DND-41 (cell line): ENCODE measurements at regions not wholly inside any gene's neighbourhood (a gene's known extent, or its start where the extent isn't known, plus 50 kb on each side); places are given as distances from the start of the nearest gene placed in this dataset.

Experiments used
- ATAC-seq: fragments of 200-7000 bp; cut with Tn5 transposase; 3 replicates; pipeline ENCODE4 v1.9.1; 2021; ENCODE audit warnings: low read depth; ENCODE audit not compliant: insufficient read depth
- DNase-seq: peaks from one replicate; pipeline ENCODE4 v3.0.0-alpha.2; 2020
- H2AFZ ChIP-seq: 2 replicates; pipeline ENCODE4 v1.6.0; 2012; ENCODE audit warnings: low read depth, low read length
- H3K27ac ChIP-seq: 2 replicates; pipeline ENCODE4 v1.5.1; 2012; ENCODE audit warnings: low read length, inconsistent platforms
- H3K27me3 ChIP-seq: fragments of 200-600 bp; sonication (generic); 2 replicates; pipeline ENCODE4 v1.6.0; 2012; ENCODE audit warnings: low read length, mild to moderate bottlenecking, inconsistent platforms; ENCODE audit not compliant: insufficient read depth, poor library complexity
- H3K36me3 ChIP-seq: 2 replicates; pipeline ENCODE4 v1.5.1; 2012; ENCODE audit warnings: low read length, inconsistent platforms; ENCODE audit not compliant: insufficient read depth
- H3K4me1 ChIP-seq: 2 replicates; pipeline ENCODE4 v1.5.1; 2012; ENCODE audit warnings: mild to moderate bottlenecking, low read length; ENCODE audit not compliant: insufficient read depth
- H3K4me2 ChIP-seq: 2 replicates; pipeline ENCODE4 v1.6.0; 2012; ENCODE audit warnings: mild to moderate bottlenecking, moderate library complexity, low read length, inconsistent platforms; ENCODE audit not compliant: insufficient read depth
- H3K4me3 ChIP-seq, 2 experiments: fragments of 200-600 bp in 1 of 2; shearing (Covaris generic) in 1 of 2; 2 replicates each; pipeline ENCODE4 v1.5.1; 2012 to 2016; ENCODE audit warnings: inconsistent platforms in 2 of 2, low read length in 2 of 2, mild to moderate bottlenecking in 2 of 2, low read depth in 1 of 2, moderate library complexity in 1 of 2
- H3K79me2 ChIP-seq: 2 replicates; pipeline ENCODE4 v1.6.0; 2012; ENCODE audit warnings: low read length, inconsistent platforms; ENCODE audit not compliant: insufficient read depth
- H3K9ac ChIP-seq: 2 replicates; pipeline ENCODE4 v1.6.0; 2012; ENCODE audit warnings: low read depth, mild to moderate bottlenecking, inconsistent platforms, low read length, moderate library complexity
- H3K9me3 ChIP-seq: 2 replicates; pipeline ENCODE4 v1.5.1; 2012; ENCODE audit warnings: low read length, moderate library complexity, mild to moderate bottlenecking, inconsistent platforms; ENCODE audit not compliant: insufficient read depth, severe bottlenecking
- H4K20me1 ChIP-seq: 2 replicates; pipeline ENCODE4 v1.6.0; 2012; ENCODE audit warnings: low read length; ENCODE audit not compliant: insufficient read depth
- EZH2 ChIP-seq: IDR thresholded peaks from 3 replicates; pipeline ENCODE4 v1.6.1; 2012; ENCODE audit warnings: borderline replicate concordance, low read depth, mild to moderate bottlenecking, moderate library complexity, low read length, inconsistent platforms; ENCODE audit not compliant: severe bottlenecking
- TF ChIP-seq, protein P1 (sequence below): IDR thresholded peaks from 2 replicates; pipeline ENCODE4 v1.5.1; 2012; ENCODE audit warnings: borderline replicate concordance, low read length, moderate library complexity, mild to moderate bottlenecking; ENCODE audit not compliant: poor library complexity, severe bottlenecking; ENCODE audit errors: extremely low read depth

DNA sequence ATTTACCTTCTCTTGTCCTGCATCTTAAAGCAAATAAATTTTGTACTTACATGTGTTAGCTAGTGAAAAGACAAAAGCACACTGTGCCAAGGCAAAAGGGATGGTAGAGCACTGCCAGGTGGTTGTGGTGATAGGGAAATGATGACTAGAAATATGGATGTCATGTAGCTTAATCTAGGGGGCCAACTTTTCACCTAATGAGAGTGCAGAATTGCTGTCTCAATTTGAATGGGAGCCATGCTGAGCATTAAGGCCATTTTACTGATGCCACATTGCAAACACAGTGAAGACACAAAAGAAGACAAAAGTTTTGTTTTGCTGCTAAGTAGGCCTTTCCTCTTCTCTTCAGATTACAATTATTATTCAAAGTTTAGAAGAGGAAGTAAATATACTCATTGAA lies 274.7 kb downstream of the PDCD6IP start:
- Histone ChIP-seq H4K20me1 (no peaks in the 10 kb centered on the region), H3K4me3 (no peak overlapping the region), H3K4me1 (peaks cover 10% of the 10 kb centered on the region; the same call in 1 of the 2 replicates), H3K9ac (no peak overlapping the region), H2AFZ (no peak overlapping the region), H3K36me3 (no peaks in the 10 kb centered on the region), H3K27ac (no peak overlapping the region), H3K9me3 (no peaks in the 10 kb centered on the region), H3K4me2 (no peak overlapping the region), H3K27me3 (no peaks in the 10 kb centered on the region), H3K79me2 (no peaks in the 10 kb centered on the region)
- no peak for TF ChIP-seq EZH2
- TF ChIP-seq, protein P1, sequence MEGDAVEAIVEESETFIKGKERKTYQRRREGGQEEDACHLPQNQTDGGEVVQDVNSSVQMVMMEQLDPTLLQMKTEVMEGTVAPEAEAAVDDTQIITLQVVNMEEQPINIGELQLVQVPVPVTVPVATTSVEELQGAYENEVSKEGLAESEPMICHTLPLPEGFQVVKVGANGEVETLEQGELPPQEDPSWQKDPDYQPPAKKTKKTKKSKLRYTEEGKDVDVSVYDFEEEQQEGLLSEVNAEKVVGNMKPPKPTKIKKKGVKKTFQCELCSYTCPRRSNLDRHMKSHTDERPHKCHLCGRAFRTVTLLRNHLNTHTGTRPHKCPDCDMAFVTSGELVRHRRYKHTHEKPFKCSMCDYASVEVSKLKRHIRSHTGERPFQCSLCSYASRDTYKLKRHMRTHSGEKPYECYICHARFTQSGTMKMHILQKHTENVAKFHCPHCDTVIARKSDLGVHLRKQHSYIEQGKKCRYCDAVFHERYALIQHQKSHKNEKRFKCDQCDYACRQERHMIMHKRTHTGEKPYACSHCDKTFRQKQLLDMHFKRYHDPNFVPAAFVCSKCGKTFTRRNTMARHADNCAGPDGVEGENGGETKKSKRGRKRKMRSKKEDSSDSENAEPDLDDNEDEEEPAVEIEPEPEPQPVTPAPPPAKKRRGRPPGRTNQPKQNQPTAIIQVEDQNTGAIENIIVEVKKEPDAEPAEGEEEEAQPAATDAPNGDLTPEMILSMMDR = no peak
- no peak for DNase-seq
- ATAC-seq = no peak

DNA sequence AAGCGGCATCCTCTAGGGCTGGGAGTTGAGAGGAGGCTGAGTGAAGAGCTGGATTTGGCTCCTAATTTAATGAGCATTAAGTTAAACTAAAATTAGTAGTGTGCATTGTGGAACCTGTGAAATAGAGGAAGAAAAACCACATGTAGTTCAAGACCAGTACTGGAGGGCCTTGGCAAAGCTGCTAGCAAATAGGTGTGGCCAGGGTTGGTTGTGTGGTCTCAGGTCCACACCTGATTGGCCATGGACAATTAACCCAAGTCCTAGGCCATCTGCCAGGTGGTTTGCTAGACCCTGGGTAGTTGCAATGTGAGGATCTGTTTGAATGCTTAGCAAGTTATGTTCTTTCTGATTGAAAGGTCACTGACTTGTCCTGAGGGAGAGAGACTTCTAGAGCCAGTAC lies 275.5 kb downstream of the PDCD6IP start:
- Histone ChIP-seq H3K4me1 (peaks cover 10% of the 10 kb centered on the region; the same call in 1 of the 2 replicates), H3K79me2 (no peaks in the 10 kb centered on the region), H3K27me3 (no peaks in the 10 kb centered on the region), H3K27ac (no peak overlapping the region), H3K9me3 (no peaks in the 10 kb centered on the region), H3K36me3 (no peaks in the 10 kb centered on the region), H2AFZ (no peak overlapping the region), H3K4me2 (no peak overlapping the region), H4K20me1 (no peaks in the 10 kb centered on the region), H3K4me3 (no peak overlapping the region), H3K9ac (no peak overlapping the region)
- DNase-seq = no peak
- no peak for ATAC-seq
- TF ChIP-seq, protein P1 = no peak
- TF ChIP-seq EZH2 = no peak

DNA sequence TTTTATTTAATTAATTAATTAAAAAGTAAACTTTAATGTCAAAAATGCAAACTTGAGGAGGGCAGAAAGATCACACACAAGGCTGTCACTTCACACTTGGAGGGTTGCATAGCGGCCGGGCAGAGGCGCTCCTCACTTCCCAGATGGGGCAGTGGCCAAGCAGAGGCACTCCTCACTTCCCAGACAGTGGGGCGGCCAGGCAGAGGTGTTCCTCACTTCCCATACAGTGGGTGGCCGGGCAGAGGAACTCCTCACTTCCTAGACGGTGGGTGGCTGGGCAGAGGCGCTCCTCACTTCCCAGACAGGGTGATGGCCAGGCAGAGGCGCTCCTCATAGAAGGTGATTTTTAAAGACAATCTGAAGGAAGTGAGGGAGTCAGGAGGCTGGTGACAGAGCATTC lies 277.5 kb downstream of the PDCD6IP start:
- Histone ChIP-seq H3K4me2 (no peak overlapping the region), H4K20me1 (no peaks in the 10 kb centered on the region), H3K9ac (no peak overlapping the region), H3K27ac (no peak overlapping the region), H2AFZ (no peak overlapping the region), H3K4me3 (no peak overlapping the region), H3K27me3 (no peaks in the 10 kb centered on the region), H3K9me3 (no peaks in the 10 kb centered on the region), H3K36me3 (no peaks in the 10 kb centered on the region), H3K4me1 (no peaks in the 10 kb centered on the region), H3K79me2 (no peaks in the 10 kb centered on the region)
- DNase-seq = no peak
- no peak for ATAC-seq
- TF ChIP-seq EZH2 = no peak
- TF ChIP-seq, protein P1 = no peak
